HCT116 (cell line): ENCODE measurements at regions not wholly inside any gene's neighbourhood (a gene's known extent, or its start where the extent isn't known, plus 50 kb on each side); places are given as distances from the start of the nearest gene placed in this dataset.

Experiments used
- ATAC-seq: fragments of 200-7000 bp; cut with Tn5 transposase; 2 replicates; pipeline ENCODE4 v1.9.1; 2020; ENCODE audit warnings: mild to moderate bottlenecking, moderate library complexity
- BruUV-seq: library from RNA; stranded (reverse); fragments of 400-500 nt; replicated peaks from 2 replicates; lab custom pipeline; 2021; lab: Mats Ljungman, UMichigan
- CTCF ChIA-PET: fragments of 300-600 bp; sonication (Branson Sonifier 250); formaldehyde crosslinking; loops from one replicate; lab custom pipeline; 2021; ENCODE audit warnings: antibody characterized with exemption; lab: Charles Lee
- POLR2A ChIA-PET: fragments of 300-600, 350-600 bp; sonication (Branson Sonifier 250); formaldehyde crosslinking; loops from one replicate; lab custom pipeline; 2021; ENCODE audit warnings: antibody characterized with exemption; lab: Charles Lee
- RAD21 ChIA-PET, 2 experiments: fragments of 300-600 bp; sonication (Branson Sonifier 250); formaldehyde crosslinking; loops; one replicate each; lab custom pipeline; 2023; ENCODE audit warnings: low total read pairs in 2 of 2; ENCODE audit not compliant: uncharacterized antibody in 2 of 2, unreplicated experiment in 2 of 2, low non-redundant PET in 1 of 2; lab: Charles Lee
- DNase-seq: peaks from one replicate; pipeline ENCODE4 v3.0.0-alpha.2; 2010; ENCODE audit warnings: low read depth, low spot score
- H2AFZ ChIP-seq: fragments of 200-600 bp; shearing (Covaris generic), sonication (generic); 2 replicates; pipeline ENCODE4 v1.6.1; 2017; ENCODE audit warnings: low read depth, mixed run types, mixed read lengths, antibody characterized with exemption, low read length; ENCODE audit not compliant: poor library complexity, severe bottlenecking
- H3K27ac ChIP-seq: 2 replicates; pipeline ENCODE4 v1.5.1; 2012; ENCODE audit warnings: low read depth, low read length
- H3K27me3 ChIP-seq: fragments of 200-600 bp; sonication (generic); 2 replicates; pipeline ENCODE4 v1.6.1; 2016; ENCODE audit warnings: mixed run types, low read length, mixed read lengths; ENCODE audit not compliant: insufficient read depth
- H3K36me3 ChIP-seq, 2 experiments: fragments of 200-500 bp in 1 of 2; fragments of 200-600 bp in 1 of 2; sonication (Bioruptor generic) in 1 of 2; sonication (generic) in 1 of 2; 2 replicates each; pipeline versions ENCODE4 v1.5.1 to v1.6.1; 2014 to 2016; ENCODE audit warnings: low read length in 2 of 2, inconsistent platforms in 1 of 2, mixed read lengths in 1 of 2, mixed run types in 1 of 2; ENCODE audit not compliant: insufficient read depth in 2 of 2, control insufficient read depth in 1 of 2
- H3K4me1 ChIP-seq, 2 experiments: fragments of 200-600 bp in 1 of 2; sonication (generic) in 1 of 2; 2 replicates each; pipeline versions ENCODE4 v1.5.1 to v1.6.1; 2012 to 2017; ENCODE audit warnings: low read length in 2 of 2, inconsistent platforms in 1 of 2, mild to moderate bottlenecking in 1 of 2, mixed read lengths in 1 of 2, mixed run types in 1 of 2, moderate library complexity in 1 of 2; ENCODE audit not compliant: insufficient read depth in 2 of 2, control insufficient read depth in 1 of 2
- H3K4me2 ChIP-seq: fragments of 200-600 bp; sonication (generic); 2 replicates; pipeline ENCODE4 v1.6.1; 2017; ENCODE audit warnings: mixed run types, low read length, mixed read lengths
- H3K4me3 ChIP-seq, 2 experiments: fragments of 200-600 bp in 1 of 2; sonication (generic) in 1 of 2; replicated peaks in 1 of 2; 2 replicates each; pipeline ENCODE4 v1.5.1; 2011 to 2016; ENCODE audit warnings: low read length in 2 of 2, control low read depth in 1 of 2, low read depth in 1 of 2, mild to moderate bottlenecking in 1 of 2, mixed read lengths in 1 of 2, mixed run types in 1 of 2
- H3K79me2 ChIP-seq: fragments of 200-600 bp; sonication (generic); 2 replicates; pipeline ENCODE4 v1.6.1; 2017; ENCODE audit warnings: mild to moderate bottlenecking, mixed run types, low read length, moderate library complexity, mixed read lengths; ENCODE audit not compliant: insufficient read depth
- H3K9ac ChIP-seq: fragments of 200-600 bp; sonication (generic); 2 replicates; pipeline ENCODE4 v1.6.1; 2016; ENCODE audit warnings: low read length, mixed read lengths
- H3K9me2 ChIP-seq: fragments of 200-600 bp; sonication (generic), shearing (Covaris generic); 2 replicates; pipeline ENCODE4 v1.6.1; 2017; ENCODE audit warnings: mixed run types, mild to moderate bottlenecking, moderate library complexity; ENCODE audit not compliant: insufficient read depth
- H3K9me3 ChIP-seq, 2 experiments: fragments of 200-500 bp in 1 of 2; fragments of 200-600 bp in 1 of 2; sonication (Bioruptor generic) in 1 of 2; sonication (generic) in 1 of 2; 2 replicates each; pipeline ENCODE4 v1.6.1; 2014 to 2017; ENCODE audit warnings: low read length in 2 of 2, mixed read lengths in 2 of 2, inconsistent platforms in 1 of 2, low read depth in 1 of 2, mild to moderate bottlenecking in 1 of 2, mixed run types in 1 of 2, moderate library complexity in 1 of 2; ENCODE audit not compliant: control insufficient read depth in 1 of 2, insufficient read depth in 1 of 2
- H4K20me1 ChIP-seq: fragments of 200-600 bp; sonication (generic), shearing (Covaris generic); 2 replicates; pipeline ENCODE4 v1.6.1; 2017; ENCODE audit warnings: mixed run types, mild to moderate bottlenecking, moderate library complexity; ENCODE audit not compliant: insufficient read depth
- ATF3 ChIP-seq: IDR thresholded peaks from 2 replicates; pipeline ENCODE4 v1.6.1; 2012
- CBX3 ChIP-seq: IDR thresholded peaks from 2 replicates; pipeline ENCODE4 v1.6.1; 2012; ENCODE audit warnings: low read depth
- EGR1 ChIP-seq: IDR thresholded peaks from 2 replicates; pipeline ENCODE4 v1.6.1; 2012; ENCODE audit warnings: low read depth
- ELF1 ChIP-seq: IDR thresholded peaks from 2 replicates; pipeline ENCODE4 v1.6.1; 2012; ENCODE audit warnings: low read depth, borderline replicate concordance
- EZH2 ChIP-seq: fragments of 200-600 bp; sonication (generic); IDR thresholded peaks from 2 replicates; pipeline ENCODE4 v1.6.1; 2017; ENCODE audit warnings: antibody characterized with exemption, mixed run types
- JUND ChIP-seq: IDR thresholded peaks from 2 replicates; pipeline ENCODE4 v1.6.1; 2012
- POLR2A ChIP-seq: IDR thresholded peaks from 2 replicates; pipeline ENCODE4 v1.7.0; 2011; ENCODE audit warnings: borderline replicate concordance; ENCODE audit not compliant: insufficient read depth, insufficient read length; ENCODE audit errors: extremely low read depth
- POLR2AphosphoS5 ChIP-seq: IDR thresholded peaks from 2 replicates; pipeline ENCODE4 v1.6.1; 2011; ENCODE audit warnings: mild to moderate bottlenecking, low read depth, low read length, moderate library complexity
- RAD21 ChIP-seq: IDR thresholded peaks from 2 replicates; pipeline ENCODE4 v1.6.1; 2012; ENCODE audit warnings: low read depth, mild to moderate bottlenecking
- REST ChIP-seq: IDR thresholded peaks from 2 replicates; pipeline ENCODE4 v1.6.1; 2012; ENCODE audit warnings: low read depth
- SP1 ChIP-seq: IDR thresholded peaks from 2 replicates; pipeline ENCODE4 v1.6.1; 2012; ENCODE audit warnings: low read depth
- SRF ChIP-seq: IDR thresholded peaks from 2 replicates; pipeline ENCODE4 v1.6.1; 2012; ENCODE audit warnings: low read depth
- TCF7L2 ChIP-seq: IDR thresholded peaks from 2 replicates; pipeline ENCODE4 v1.7.0; 2011; ENCODE audit warnings: borderline replicate concordance, inconsistent platforms; ENCODE audit not compliant: insufficient read depth, insufficient read length; ENCODE audit errors: extremely low read depth
- ZBTB33 ChIP-seq: IDR thresholded peaks from 2 replicates; pipeline ENCODE4 v1.6.1; 2011; ENCODE audit warnings: mild to moderate bottlenecking, low read length, moderate library complexity; ENCODE audit not compliant: insufficient replicate concordance; ENCODE audit errors: extremely low read depth
- ZFX ChIP-seq: fragments of 450-650 bp; IDR thresholded peaks from 2 replicates; pipeline ENCODE4 v1.6.1; 2017
- intact Hi-C: fragments of 100-400 bp; cut with micrococcal nuclease; formaldehyde crosslinking; loops from 2 replicates; pipeline ENCODE4 v1.10.0; 2022

- Histone ChIP-seq H2AFZ (no peak overlapping the region), H4K20me1 (no peaks in the 10 kb centered on the region), H3K4me2 (no peak overlapping the region)
- BruUV-seq: no TSS peak
- intact Hi-C loops: no loop called here
- CTCF ChIA-PET: no interaction called here
- ATAC-seq (no peak), DNase-seq (no peak)
- TF ChIP-seq ATF3 (no peak), ELF1 (no peak), EGR1 (no peak), ZFX (no peak), ZBTB33 (no peak), RAD21 (no peak), JUND (no peak), POLR2A (no peak), POLR2AphosphoS5 (no peak), SP1 (no peak), CBX3 (no peak), EZH2 (no peak), TCF7L2 (no peak), SRF (no peak), REST (no peak)
- TF ChIP-seq, all 23 proteins: peak for 0
- no peak overlapping the region for H3K9ac ChIP-seq
- H3K9me2 ChIP-seq: no peaks in the 10 kb centered on the region
- H3K79me2 ChIP-seq: no peaks in the 10 kb centered on the region
- H3K27ac ChIP-seq: no peak overlapping the region
- ChIA-PET POLR2A (no interaction called here), RAD21 (no interaction called here)
- H3K9me3 ChIP-seq: no peaks in the 10 kb centered on the region
- no peaks in the 10 kb centered on the region for H3K4me1 ChIP-seq
- H3K4me3 ChIP-seq: no peak overlapping the region
- H3K36me3 ChIP-seq: no peaks in the 10 kb centered on the region
- H3K27me3 ChIP-seq: no peaks in the 10 kb centered on the region
Observed at GRCh38 chr1:148294116-148294807, 142.2 kb upstream of the NBPF11 start.
